ENCODE measurements at regions not wholly inside any gene's neighbourhood (a gene's known extent, or its start where the extent isn't known, plus 50 kb on each side); places are given as distances from the start of the nearest gene placed in this dataset.

- H3K9me3 Mint-ChIP-seq, result no peaks in the 10 kb centered on the region
- ATAC-seq, result no peak
- no peak for DNase-seq (ENCODE audit: low spot score in 2 of 2)
These were observed 175.7 kb downstream of the FGF9 start for GRCh38 chr13:21846605-21847004.

GRCh38 chr13:21849323-21849722 is 178.4 kb downstream of the FGF9 start:
- H3K27ac Mint-ChIP-seq, result no peak overlapping the region
- no peak for DNase-seq (ENCODE audit: low spot score in 2 of 2)
- no peaks in the 10 kb centered on the region for H3K36me3 Mint-ChIP-seq
- H3K9me3 Mint-ChIP-seq, result no peaks in the 10 kb centered on the region
- ATAC-seq, result peak; percentile 20 to 49

More at GRCh38 chr13:21846605-21847004, 175.7 kb downstream of the FGF9 start:
- H3K27ac Mint-ChIP-seq, result no peak overlapping the region
- H3K36me3 Mint-ChIP-seq, result no peaks in the 10 kb centered on the region

- Mint-ChIP-seq H3K27ac (no peak overlapping the region), H3K36me3 (no peaks in the 10 kb centered on the region), H3K9me3 (no peaks in the 10 kb centered on the region)
- no peak for ATAC-seq
- DNase-seq (ENCODE audit: low spot score in 2 of 2), result no peak
These were observed 179.4 kb downstream of the FGF9 start for GRCh38 chr13:21850013-21851006.

- ATAC-seq (no peak), DNase-seq (ENCODE audit: low spot score in 2 of 2) (no peak)
- Mint-ChIP-seq H3K27ac (no peak overlapping the region), H3K9me3 (no peaks in the 10 kb centered on the region), H3K36me3 (no peaks in the 10 kb centered on the region)
These were observed 181.2 kb downstream of the FGF9 start for GRCh38 chr13:21852043-21852442.

- H3K36me3 Mint-ChIP-seq, result no peaks in the 10 kb centered on the region
- no peaks in the 10 kb centered on the region for H3K9me3 Mint-ChIP-seq
These were observed 182.9 kb downstream of the FGF9 start for GRCh38 chr13:21853779-21854178.

GRCh38 chr13:21868823-21869222 is 197.9 kb downstream of the FGF9 start:
- Mint-ChIP-seq H3K27ac (no peak overlapping the region), H3K9me3 (peaks cover 6 to 13% of the 10 kb centered on the region in 2 donors), H3K36me3 (peaks cover 0 to 7% of the 10 kb centered on the region in 2 donors)
- DNase-seq (ENCODE audit: low spot score in 2 of 2), result no peak
- no peak for ATAC-seq

More at GRCh38 chr13:21853779-21854178, 182.9 kb downstream of the FGF9 start:
- no peak overlapping the region for H3K27ac Mint-ChIP-seq
- ATAC-seq, result no peak
- DNase-seq (ENCODE audit: low spot score in 2 of 2), result no peak

GRCh38 chr13:21871382-21871781 is 200.5 kb downstream of the FGF9 start:
- Mint-ChIP-seq H3K27ac (no peak overlapping the region), H3K36me3 (no peaks in the 10 kb centered on the region), H3K9me3 (no peaks in the 10 kb centered on the region)
- no peak for DNase-seq (ENCODE audit: low spot score in 2 of 2)
- no peak for ATAC-seq

GRCh38 chr13:21871919-21872318 is 201.0 kb downstream of the FGF9 start:
- ATAC-seq, result no peak
- DNase-seq (ENCODE audit: low spot score in 2 of 2), result no peak
- H3K36me3 Mint-ChIP-seq, result no peaks in the 10 kb centered on the region
- H3K9me3 Mint-ChIP-seq, result no peaks in the 10 kb centered on the region
- H3K27ac Mint-ChIP-seq, result no peak overlapping the region

- no peak for ATAC-seq
- H3K27ac Mint-ChIP-seq, result no peak overlapping the region
- H3K9me3 Mint-ChIP-seq, result no peaks in the 10 kb centered on the region
- H3K36me3 Mint-ChIP-seq, result no peaks in the 10 kb centered on the region
- DNase-seq (ENCODE audit: low spot score in 2 of 2), result no peak
These were observed 201.9 kb downstream of the FGF9 start for GRCh38 chr13:21872795-21873194.

GRCh38 chr13:21875116-21875515 is 204.2 kb downstream of the FGF9 start:
- ATAC-seq, result no peak
- Mint-ChIP-seq H3K27ac (no peak overlapping the region), H3K36me3 (no peaks in the 10 kb centered on the region), H3K9me3 (no peaks in the 10 kb centered on the region)
- DNase-seq (ENCODE audit: low spot score in 2 of 2), result no peak

GRCh38 chr13:21879263-21879914 is 208.5 kb downstream of the FGF9 start:
- DNase-seq (ENCODE audit: low spot score in 2 of 2), result no peak
- peaks cover 0 to 4% of the 10 kb centered on the region in 2 donors for H3K9me3 Mint-ChIP-seq
- H3K36me3 Mint-ChIP-seq, result no peaks in the 10 kb centered on the region
- ATAC-seq, result no peak
- no peak overlapping the region for H3K27ac Mint-ChIP-seq

GRCh38 chr13:21882766-21883165 is 211.9 kb downstream of the FGF9 start:
- H3K9me3 Mint-ChIP-seq, result peaks cover 0 to 11% of the 10 kb centered on the region in 2 donors
- ATAC-seq (no peak), DNase-seq (ENCODE audit: low spot score in 2 of 2) (no peak)
- peaks cover 0 to 6% of the 10 kb centered on the region in 2 donors for H3K36me3 Mint-ChIP-seq
- H3K27ac Mint-ChIP-seq, result no peak overlapping the region

GRCh38 chr13:21883713-21884112 is 212.8 kb downstream of the FGF9 start:
- H3K27ac Mint-ChIP-seq, result no peak overlapping the region
- no peak for DNase-seq (ENCODE audit: low spot score in 2 of 2)
- H3K36me3 Mint-ChIP-seq, result peaks cover 0 to 6% of the 10 kb centered on the region in 2 donors
- ATAC-seq, result no peak
- H3K9me3 Mint-ChIP-seq, result peaks cover 0 to 11% of the 10 kb centered on the region in 2 donors

- no peak overlapping the region for H3K27ac Mint-ChIP-seq
- ATAC-seq, result no peak
These were observed 213.5 kb downstream of the FGF9 start for GRCh38 chr13:21884299-21884909.

GRCh38 chr13:21884965-21885567 is 214.2 kb downstream of the FGF9 start:
- ATAC-seq, result no peak
- DNase-seq (ENCODE audit: low spot score in 2 of 2), result no peak
- peaks cover 0 to 6% of the 10 kb centered on the region in 2 donors for H3K36me3 Mint-ChIP-seq
- peaks cover 0 to 11% of the 10 kb centered on the region in 2 donors for H3K9me3 Mint-ChIP-seq
- H3K27ac Mint-ChIP-seq, result no peak overlapping the region

More at GRCh38 chr13:21884299-21884909, 213.5 kb downstream of the FGF9 start:
- DNase-seq (ENCODE audit: low spot score in 2 of 2), result no peak
- Mint-ChIP-seq H3K9me3 (peaks cover 0 to 11% of the 10 kb centered on the region in 2 donors), H3K36me3 (peaks cover 0 to 6% of the 10 kb centered on the region in 2 donors)

GRCh38 chr13:21885714-21886224 is 214.9 kb downstream of the FGF9 start:
- peaks cover 0 to 6% of the 10 kb centered on the region in 2 donors for H3K36me3 Mint-ChIP-seq
- H3K27ac Mint-ChIP-seq, result no peak overlapping the region
- no peak for ATAC-seq

More at GRCh38 chr13:21885714-21886224, 214.9 kb downstream of the FGF9 start:
- H3K9me3 Mint-ChIP-seq, result peaks cover 0 to 8% of the 10 kb centered on the region in 2 donors
- DNase-seq (ENCODE audit: low spot score in 2 of 2), result no peak
